Choroid plexus epithelial cell (primary cell): ENCODE measurements at regions not wholly inside any gene's neighbourhood (a gene's known extent, or its start where the extent isn't known, plus 50 kb on each side); places are given as distances from the start of the nearest gene placed in this dataset.

ENCODE experiments used
- DNase-seq: peaks from one replicate; pipeline ENCODE4 v3.0.0-alpha.2; 2010; ENCODE audit warnings: low read depth
- H3K4me3 ChIP-seq: 2 replicates; pipeline ENCODE4 v1.5.1; 2011; ENCODE audit warnings: low read depth, mild to moderate bottlenecking, control low read depth, low read length, moderate library complexity
- CTCF ChIP-seq: conservative IDR thresholded peaks from 2 replicates; pipeline ENCODE4 v1.5.1; 2011; ENCODE audit warnings: low read depth, mild to moderate bottlenecking, control low read depth, inconsistent platforms, low read length, moderate library complexity

- DNase-seq = no peak
- H3K4me3 ChIP-seq = no peak overlapping the region
- no peak for TF ChIP-seq CTCF
These were observed 88.6 kb upstream of the MYCBP2 start for GRCh38 chr13:77415253-77416071.

DNA sequence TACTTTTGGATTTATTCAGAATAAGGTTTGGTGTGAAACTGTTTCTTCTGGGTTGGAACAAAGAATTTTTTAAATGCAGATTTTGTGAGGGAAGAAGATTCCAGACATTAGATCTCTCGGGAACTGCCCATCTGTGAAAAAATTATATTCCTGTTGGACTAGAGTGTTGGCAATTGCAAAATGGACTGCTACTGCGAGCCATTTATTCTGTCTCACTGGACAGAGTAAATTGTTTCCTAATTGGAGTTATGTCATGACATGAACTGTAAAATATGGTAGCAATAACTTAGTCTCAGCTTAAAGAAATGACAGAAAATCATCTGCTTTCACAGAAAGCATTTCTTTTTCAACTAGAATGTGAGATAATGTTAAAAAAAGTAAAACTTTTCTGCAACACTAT is 86.0 kb upstream of the MYCBP2 start:
- TF ChIP-seq CTCF = no peak
- DNase-seq = no peak

GRCh38 chr13:77412116-77412635 is 85.3 kb upstream of the MYCBP2 start:
- DNase-seq = no peak
- no peak for TF ChIP-seq CTCF
- no peak overlapping the region for H3K4me3 ChIP-seq

More for the DNA sequence above, 86.0 kb upstream of the MYCBP2 start:
- H3K4me3 ChIP-seq = no peak overlapping the region

DNA sequence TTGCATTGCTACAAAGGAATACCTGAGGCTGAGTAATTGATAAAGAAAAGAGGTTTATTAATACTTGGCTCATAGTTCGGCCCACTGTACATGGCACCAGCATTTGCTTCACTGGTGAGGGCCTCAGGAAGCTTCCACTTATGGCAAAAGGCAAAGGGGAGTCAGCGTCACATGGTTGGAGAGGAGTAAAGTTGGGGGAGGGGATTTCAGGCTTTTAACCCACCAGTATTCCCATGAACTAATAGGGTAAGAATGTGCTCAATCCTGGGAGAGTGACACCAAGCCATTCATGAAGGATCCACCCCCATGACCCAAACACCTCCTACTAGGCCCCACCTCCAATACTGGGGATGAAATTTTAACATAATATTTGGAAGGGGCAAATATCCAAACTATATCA is 82.5 kb upstream of the MYCBP2 start:
- DNase-seq = no peak
- H3K4me3 ChIP-seq = no peak overlapping the region
- no peak for TF ChIP-seq CTCF

- H3K4me3 ChIP-seq = no peak overlapping the region
- no peak for TF ChIP-seq CTCF
- no peak for DNase-seq
These were observed 79.9 kb upstream of the MYCBP2 start for GRCh38 chr13:77406644-77407440.

- no peak for TF ChIP-seq CTCF
- DNase-seq = no peak
- H3K4me3 ChIP-seq = no peak overlapping the region
These were observed 72.1 kb upstream of the MYCBP2 start for GRCh38 chr13:77398825-77399620.
